Loucy (cell line): ENCODE measurements at regions not wholly inside any gene's neighbourhood (a gene's known extent, or its start where the extent isn't known, plus 50 kb on each side); places are given as distances from the start of the nearest gene placed in this dataset.

Experiments used
- CTCF ChIP-seq: fragments of 200-600 bp; sonication (generic); conservative IDR thresholded peaks from 2 replicates; pipeline ENCODE4 v1.5.1; 2014; ENCODE audit warnings: mild to moderate bottlenecking, antibody characterized with exemption, low read length
- EZH2phosphoT487 ChIP-seq: fragments of 200-600 bp; IDR thresholded peaks from 2 replicates; pipeline ENCODE4 v1.6.1; 2018; ENCODE audit warnings: antibody characterized with exemption, mild to moderate bottlenecking, moderate library complexity, borderline replicate concordance

- no peak for TF ChIP-seq EZH2phosphoT487
- no peak for TF ChIP-seq CTCF
Observed at GRCh38 chr19:32097620-32098019, 247.8 kb upstream of the ZNF507 start.
